Ovary (tissue), 7 donors: ENCODE measurements at regions not wholly inside any gene's neighbourhood (a gene's known extent, or its start where the extent isn't known, plus 50 kb on each side); places are given as distances from the start of the nearest gene placed in this dataset.

ENCODE experiments used
- DNase-seq, 5 donors: peaks; one replicate each; pipeline ENCODE4 v3.0.0-alpha.2; 2019 to 2020
- H3K27ac ChIP-seq, 2 donors: fragments of 200-600 bp; one replicate each; pipeline versions ENCODE4 v1.5.1 to v1.8.0; 2019 to 2022
- H3K27me3 ChIP-seq: fragments of 200-600 bp; one replicate; pipeline ENCODE4 v1.8.0; 2022
- H3K36me3 ChIP-seq: fragments of 200-600 bp; sonication (generic); one replicate; pipeline ENCODE4 v1.5.1; 2019
- H3K4me1 ChIP-seq: one replicate; pipeline ENCODE4 v1.8.1; 2013; ENCODE audit warnings: mild to moderate bottlenecking, moderate library complexity; ENCODE audit not compliant: insufficient read depth
- H3K4me3 ChIP-seq: fragments of 200-600 bp; sonication (generic); one replicate; pipeline ENCODE4 v1.5.1; 2017
- H3K9me3 ChIP-seq, 2 donors: fragments of 200-600 bp in 1 of 2; sonication (generic) in 1 of 2; one replicate each; pipeline versions ENCODE4 v1.5.1 to v1.8.1; 2013 to 2019; ENCODE audit warnings: mild to moderate bottlenecking in 1 of 2, moderate library complexity in 1 of 2
- EP300 ChIP-seq: sonication (generic); formaldehyde crosslinking; IDR thresholded peaks from one replicate; pipeline ENCODE4 v1.6.1; 2017; ENCODE audit warnings: antibody characterized with exemption
- POLR2A ChIP-seq: fragments of 450-650 bp; IDR thresholded peaks from one replicate; pipeline ENCODE4 v1.6.1; 2017; ENCODE audit warnings: antibody characterized with exemption, mild to moderate bottlenecking, moderate library complexity
- WGBS, 3 donors: extraction: QIAGEN DNeasy Blood & Tissue Kit in 1 of 3; methylation state at CpG; one replicate each; pipeline versions ENCODE4 v1.1.5 to v1.1.7; 2013 to 2017; 5-methylcytosine and 5-hydroxymethylcytosine counted together
- intact Hi-C, 4 donors: fragments of 100-400 bp; cut with DNase I; formaldehyde crosslinking; loops; one replicate each; pipeline versions ENCODE4 v1.11.0 to v1.15.1; 2022 to 2023
- TF ChIP-seq, protein P1 (sequence below), 3 donors: fragments of 450-650 bp in 2 of 3; fragments of 200-600 bp in 1 of 3; IDR thresholded peaks; one replicate each; pipeline versions ENCODE4 v1.5.1 to v1.8.0; 2016 to 2022; ENCODE audit warnings: antibody characterized with exemption in 3 of 3, mild to moderate bottlenecking in 1 of 3
- donor health status: DM: no; HTN: no; CAD: no; lungs with moderate emphysema.
- donor health status: DM: no; HTN: no; CAD: no.
- donor health status: Bipolar disorder and iron deficiency.
- donor health status: DM: no; HTN: no; CAD: no.
- donor health status: DM: yes; HTN: yes; CAD: no.

DNA sequence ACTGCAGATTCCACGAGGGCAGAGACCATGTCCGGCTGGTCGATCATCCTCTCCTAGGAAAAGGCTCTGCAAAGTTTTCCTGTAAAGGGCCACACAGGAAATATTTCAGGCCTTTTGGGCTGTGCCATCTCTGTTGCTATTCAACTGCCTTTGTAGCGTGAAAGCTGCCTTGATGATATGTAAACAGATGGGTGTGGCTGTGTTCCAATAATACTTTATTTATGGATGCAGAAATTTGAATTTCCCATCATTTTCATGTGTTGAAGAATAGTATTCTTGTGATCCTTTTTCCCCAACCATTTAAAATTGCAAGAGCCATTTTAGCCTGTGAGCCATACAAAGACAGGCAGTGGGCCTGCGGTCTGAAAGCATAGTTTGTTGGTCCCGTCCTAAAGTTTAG is 950.7 kb upstream of the RBFOX1 start:
- DNase-seq: no peak
- Histone ChIP-seq H3K9me3 (no peaks in the 10 kb centered on the region), H3K4me3 (no peak overlapping the region), H3K27me3 (no peaks in the 10 kb centered on the region), H3K27ac (no peak overlapping the region), H3K4me1 (no peaks in the 10 kb centered on the region), H3K36me3 (no peaks in the 10 kb centered on the region)
- intact Hi-C loops: no loop called here
- TF ChIP-seq POLR2A (no peak), EP300 (no peak)
- TF ChIP-seq, protein P1, sequence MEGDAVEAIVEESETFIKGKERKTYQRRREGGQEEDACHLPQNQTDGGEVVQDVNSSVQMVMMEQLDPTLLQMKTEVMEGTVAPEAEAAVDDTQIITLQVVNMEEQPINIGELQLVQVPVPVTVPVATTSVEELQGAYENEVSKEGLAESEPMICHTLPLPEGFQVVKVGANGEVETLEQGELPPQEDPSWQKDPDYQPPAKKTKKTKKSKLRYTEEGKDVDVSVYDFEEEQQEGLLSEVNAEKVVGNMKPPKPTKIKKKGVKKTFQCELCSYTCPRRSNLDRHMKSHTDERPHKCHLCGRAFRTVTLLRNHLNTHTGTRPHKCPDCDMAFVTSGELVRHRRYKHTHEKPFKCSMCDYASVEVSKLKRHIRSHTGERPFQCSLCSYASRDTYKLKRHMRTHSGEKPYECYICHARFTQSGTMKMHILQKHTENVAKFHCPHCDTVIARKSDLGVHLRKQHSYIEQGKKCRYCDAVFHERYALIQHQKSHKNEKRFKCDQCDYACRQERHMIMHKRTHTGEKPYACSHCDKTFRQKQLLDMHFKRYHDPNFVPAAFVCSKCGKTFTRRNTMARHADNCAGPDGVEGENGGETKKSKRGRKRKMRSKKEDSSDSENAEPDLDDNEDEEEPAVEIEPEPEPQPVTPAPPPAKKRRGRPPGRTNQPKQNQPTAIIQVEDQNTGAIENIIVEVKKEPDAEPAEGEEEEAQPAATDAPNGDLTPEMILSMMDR (IDR thresholded peaks at IDR 0.05): no peak
- WGBS, 3 donors: 67 to 81% (median 75%) methylated on average over 6 of the region's 6 CpGs

DNA sequence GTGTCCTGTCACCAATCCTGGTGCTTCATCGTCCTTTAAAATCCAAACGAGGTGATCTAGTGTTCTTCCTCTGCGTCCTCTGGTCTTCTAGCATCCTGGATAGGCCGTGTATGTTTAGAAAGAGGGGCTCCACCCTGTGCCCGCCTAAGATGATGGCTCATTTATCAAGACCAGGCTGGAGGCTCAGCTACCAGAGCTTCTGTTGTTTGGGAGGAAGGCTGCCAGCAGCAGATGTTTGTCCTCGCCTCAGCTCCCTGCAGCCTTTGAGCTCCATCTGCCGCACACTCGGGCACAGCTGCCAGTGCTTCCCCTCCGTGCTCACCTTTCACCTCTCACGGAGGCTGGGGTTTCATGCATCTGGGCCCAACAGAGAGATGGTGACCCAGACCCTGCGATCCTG is 954.7 kb upstream of the RBFOX1 start:
- DNase-seq: no peak
- TF ChIP-seq EP300: no peak
- Histone ChIP-seq H3K36me3 (no peaks in the 10 kb centered on the region), H3K9me3 (no peaks in the 10 kb centered on the region), H3K27me3 (no peaks in the 10 kb centered on the region), H3K4me3 (no peak overlapping the region), H3K27ac (no peak overlapping the region), H3K4me1 (no peaks in the 10 kb centered on the region)
- intact Hi-C loops: no loop called here
- 69 to 87% (median 70%) methylated on average over 11 of the region's 11 CpGs for WGBS, 3 donors

DNA sequence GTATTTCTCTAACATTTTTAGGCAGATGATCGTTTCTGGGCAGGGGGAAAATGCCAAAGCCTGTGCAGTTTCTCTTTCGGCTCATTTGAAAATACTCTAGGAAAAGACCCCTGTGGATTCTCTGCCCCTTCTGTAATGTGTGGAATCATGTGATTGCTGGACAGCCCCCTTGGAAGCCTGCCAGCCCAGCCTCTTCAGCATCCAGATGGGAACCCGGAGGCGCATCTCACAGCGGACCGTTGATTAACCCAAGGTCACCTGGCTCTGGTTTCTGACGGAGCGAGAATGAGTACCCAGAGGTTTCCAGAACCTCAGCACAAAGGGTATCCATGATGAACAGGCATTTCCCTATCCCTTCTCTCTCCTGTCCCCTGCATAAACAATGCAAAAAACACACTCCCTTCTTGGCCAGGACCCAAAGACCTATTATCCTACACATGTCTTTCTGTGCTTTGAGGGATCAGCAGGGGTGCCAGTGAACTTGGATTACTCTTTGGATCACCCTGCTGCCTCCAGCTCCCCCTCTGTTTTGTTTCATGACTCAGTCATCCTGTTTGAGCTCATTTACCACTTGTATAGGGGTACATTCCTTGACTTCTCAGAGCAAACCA is 957.1 kb upstream of the RBFOX1 start:
- TF ChIP-seq POLR2A: no peak
- no peak for TF ChIP-seq EP300
- TF ChIP-seq, protein P1 (IDR thresholded peaks at IDR 0.05): no peak
- 1 to 5% (median 1%) methylated on average over 8 of the region's 8 CpGs for WGBS, 3 donors
- no peak overlapping the region for H3K27ac ChIP-seq
- H3K4me1 ChIP-seq: no peaks in the 10 kb centered on the region
- no peak overlapping the region for H3K4me3 ChIP-seq
- no peaks in the 10 kb centered on the region for H3K9me3 ChIP-seq
- intact Hi-C loops: no loop called here
- no peak for DNase-seq
- H3K36me3 ChIP-seq: no peaks in the 10 kb centered on the region
- H3K27me3 ChIP-seq: no peaks in the 10 kb centered on the region

DNA sequence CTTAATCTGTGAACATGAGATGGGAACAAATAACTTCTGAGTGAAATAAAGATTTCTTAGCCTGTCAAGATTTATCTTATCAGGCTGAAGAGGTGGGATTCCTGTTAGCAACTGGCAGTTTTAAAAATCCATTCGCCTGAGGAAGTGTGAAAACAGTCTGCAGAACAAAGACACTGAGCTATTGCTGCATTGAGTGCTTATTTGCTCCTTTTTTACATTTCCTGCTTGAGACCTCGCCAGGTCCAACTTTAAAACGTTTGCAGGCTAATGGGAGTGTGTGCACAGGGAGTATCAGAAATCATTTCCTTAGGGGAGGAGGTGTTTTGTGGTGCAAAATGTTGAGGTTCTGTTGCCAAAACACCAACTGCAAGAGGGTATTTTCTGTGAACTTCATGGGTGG is 957.8 kb upstream of the RBFOX1 start:
- WGBS, 3 donors: 1 to 3% (median 2%) methylated on average over 3 of the region's 3 CpGs
- TF ChIP-seq POLR2A: no peak
- no peak for TF ChIP-seq EP300
- TF ChIP-seq, protein P1 (IDR thresholded peaks at IDR 0.05): no peak

DNA sequence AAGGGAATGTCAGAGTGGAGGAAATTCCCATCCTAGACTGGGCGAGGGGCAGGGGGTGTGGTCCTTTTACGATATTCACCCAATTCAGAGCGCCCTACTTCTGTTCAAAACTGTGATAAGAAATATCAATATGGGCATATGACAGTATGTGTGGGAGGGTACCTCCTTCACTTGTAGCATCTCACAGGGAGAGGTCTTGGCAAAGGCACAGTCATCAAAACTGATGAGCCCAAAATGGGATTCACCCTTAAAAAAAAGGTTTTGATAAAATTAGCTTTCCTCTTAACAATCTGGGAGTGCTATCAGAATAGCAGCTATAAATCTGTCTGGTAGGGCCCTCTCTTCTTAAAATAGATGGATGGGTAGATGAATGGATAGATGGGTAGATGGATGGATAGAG is 967.8 kb upstream of the RBFOX1 start:
- Histone ChIP-seq H3K27ac (no peak overlapping the region), H3K36me3 (no peaks in the 10 kb centered on the region), H3K4me1 (no peaks in the 10 kb centered on the region), H3K4me3 (no peak overlapping the region), H3K9me3 (no peaks in the 10 kb centered on the region), H3K27me3 (no peaks in the 10 kb centered on the region)
- intact Hi-C loops: no loop called here
- no peak for TF ChIP-seq POLR2A
- WGBS, 3 donors: 85 to 87% (median 85%) methylated on average over 3 of the region's 3 CpGs
- DNase-seq: no peak

More for the DNA sequence above, 957.8 kb upstream of the RBFOX1 start:
- no peaks in the 10 kb centered on the region for H3K27me3 ChIP-seq
- no peaks in the 10 kb centered on the region for H3K4me1 ChIP-seq
- intact Hi-C loops: no loop called here
- no peak overlapping the region for H3K27ac ChIP-seq
- H3K36me3 ChIP-seq: no peaks in the 10 kb centered on the region
- H3K4me3 ChIP-seq: no peak overlapping the region
- no peak for DNase-seq
- no peaks in the 10 kb centered on the region for H3K9me3 ChIP-seq
